ENCODE measurements at regions not wholly inside any gene's neighbourhood (a gene's known extent, or its start where the extent isn't known, plus 50 kb on each side); places are given as distances from the start of the nearest gene placed in this dataset.
"Not testable (repeated sequence)": the region's sequence is repeated elsewhere in the genome, so short reads cannot be mapped to it uniquely, and the experiment has no call there.

- not testable (repeated sequence) for DNase-seq (ENCODE audit: low read depth)
Observed at GRCh38 chr2:87457129-87457499, 290.8 kb upstream of the PLGLB2 start.

- DNase-seq (ENCODE audit: low read depth) = not testable (repeated sequence)
Observed at GRCh38 chr2:87458938-87459337, 288.9 kb upstream of the PLGLB2 start.

GRCh38 chr2:87460104-87460503, 287.8 kb upstream of the PLGLB2 start:
- not testable (repeated sequence) for DNase-seq (ENCODE audit: low read depth)

- DNase-seq (ENCODE audit: low read depth) = not testable (repeated sequence)
Observed at GRCh38 chr2:87460662-87461061, 287.2 kb upstream of the PLGLB2 start.

GRCh38 chr2:87461671-87462070, 286.2 kb upstream of the PLGLB2 start:
- DNase-seq (ENCODE audit: low read depth) = not testable (repeated sequence)

GRCh38 chr2:87464219-87464618, 283.7 kb upstream of the PLGLB2 start:
- DNase-seq (ENCODE audit: low read depth) = not testable (repeated sequence)

- DNase-seq (ENCODE audit: low read depth) = not testable (repeated sequence)
Observed at GRCh38 chr2:87465730-87466129, 282.2 kb upstream of the PLGLB2 start.

- not testable (repeated sequence) for DNase-seq (ENCODE audit: low read depth)
Observed at GRCh38 chr2:87466591-87467120, 281.2 kb upstream of the PLGLB2 start.

GRCh38 chr2:87468429-87468981, 279.4 kb upstream of the PLGLB2 start:
- not testable (repeated sequence) for DNase-seq (ENCODE audit: low read depth)

- not testable (repeated sequence) for DNase-seq (ENCODE audit: low read depth)
Observed at GRCh38 chr2:87469180-87470151, 278.4 kb upstream of the PLGLB2 start.

- not testable (repeated sequence) for DNase-seq (ENCODE audit: low read depth)
Observed at GRCh38 chr2:87470381-87471380, 277.2 kb upstream of the PLGLB2 start.

GRCh38 chr2:87471478-87471877, 276.4 kb upstream of the PLGLB2 start:
- DNase-seq (ENCODE audit: low read depth) = not testable (repeated sequence)

GRCh38 chr2:87476223-87476872, 271.5 kb upstream of the PLGLB2 start:
- DNase-seq (ENCODE audit: low read depth) = not testable (repeated sequence)

- DNase-seq (ENCODE audit: low read depth) = not testable (repeated sequence)
Observed at GRCh38 chr2:87476936-87477335, 271.0 kb upstream of the PLGLB2 start.

GRCh38 chr2:87477669-87478428, 270.0 kb upstream of the PLGLB2 start:
- DNase-seq (ENCODE audit: low read depth) = not testable (repeated sequence)

GRCh38 chr2:87478911-87479310, 269.0 kb upstream of the PLGLB2 start:
- not testable (repeated sequence) for DNase-seq (ENCODE audit: low read depth)

GRCh38 chr2:87483093-87483680, 264.7 kb upstream of the PLGLB2 start:
- not testable (repeated sequence) for DNase-seq (ENCODE audit: low read depth)

GRCh38 chr2:87484363-87484762, 263.5 kb upstream of the PLGLB2 start:
- not testable (repeated sequence) for DNase-seq (ENCODE audit: low read depth)

GRCh38 chr2:87485455-87485854, 262.4 kb upstream of the PLGLB2 start:
- not testable (repeated sequence) for DNase-seq (ENCODE audit: low read depth)

GRCh38 chr2:87485884-87486283, 262.0 kb upstream of the PLGLB2 start:
- DNase-seq (ENCODE audit: low read depth) = not testable (repeated sequence)

All from CMK (cell line).